ENCODE measurements at regions not wholly inside any gene's neighbourhood (a gene's known extent, or its start where the extent isn't known, plus 50 kb on each side); places are given as distances from the start of the nearest gene placed in this dataset.

- Histone ChIP-seq H3K9ac (ENCODE audit: low read depth in 1 of 2, low read length in 2 of 2) (no peak overlapping the region), H3K36me3 (ENCODE audit: control insufficient read depth in 4 of 4, insufficient read depth in 3 of 4, low read depth in 1 of 4, low read length in 3 of 4) (no peaks in the 10 kb centered on the region), H3K4me1 (ENCODE audit: control insufficient read depth in 4 of 4, insufficient read depth in 4 of 4, low read length in 3 of 4) (no peaks in the 10 kb centered on the region), H3K27ac (ENCODE audit: low read depth in 1 of 2, low read length in 2 of 2) (no peak overlapping the region), H3K4me3 (ENCODE audit: low read depth in 1 of 3, low read length in 3 of 3) (no peak overlapping the region), H3K27me3 (ENCODE audit: control insufficient read depth in 4 of 4, insufficient read depth in 4 of 4, low read length in 3 of 4) (peaks cover 0 to 3% (median 0%) of the 10 kb centered on the region in 4 donors), H3K9me3 (ENCODE audit: control insufficient read depth in 4 of 4, low read length in 3 of 4) (peaks cover 0 to 6% (median 2%) of the 10 kb centered on the region in 4 donors)
- 73% methylated on average over 8 of the region's 8 CpGs for WGBS
- TF ChIP-seq JUND (IDR thresholded peaks at IDR 0.05) (no peak), FOXA2 (IDR thresholded peaks at IDR 0.05) (no peak), SP1 (IDR thresholded peaks at IDR 0.05) (no peak), ZBTB33 (IDR thresholded peaks at IDR 0.05) (no peak), HNF4G (IDR thresholded peaks at IDR 0.05) (no peak), TAF1 (conservative IDR thresholded peaks at IDR 0.05) (no peak), ATF3 (IDR thresholded peaks at IDR 0.05) (no peak)
- no peak for DNase-seq (ENCODE audit: low spot score)
These were observed 64.5 kb upstream of the CADPS start for GRCh38 chr3:62939707-62940106.

GRCh38 chr3:62940771-62941563 is 65.8 kb upstream of the CADPS start:
- no peak for DNase-seq (ENCODE audit: low spot score)
- H3K27me3 ChIP-seq (ENCODE audit: control insufficient read depth in 4 of 4, insufficient read depth in 4 of 4, low read length in 3 of 4): no peaks in the 10 kb centered on the region
- WGBS: 52% methylated on average over 8 of the region's 8 CpGs
- no peak overlapping the region for H3K4me3 ChIP-seq (ENCODE audit: low read depth in 1 of 3, low read length in 3 of 3)
- no peak overlapping the region for H3K27ac ChIP-seq (ENCODE audit: low read depth in 1 of 2, low read length in 2 of 2)
- peaks cover 0 to 6% (median 2%) of the 10 kb centered on the region in 4 donors for H3K9me3 ChIP-seq (ENCODE audit: control insufficient read depth in 4 of 4, low read length in 3 of 4)
- no peak for TF ChIP-seq RAD21 (IDR thresholded peaks at IDR 0.05)
- TF ChIP-seq EGR1 (IDR thresholded peaks at IDR 0.05; ENCODE audit: low read depth in 2 of 2): no peak
- no peak for TF ChIP-seq SP1 (IDR thresholded peaks at IDR 0.05)
- TF ChIP-seq REST (IDR thresholded peaks at IDR 0.05): no peak
- no peak for TF ChIP-seq ZBTB33 (IDR thresholded peaks at IDR 0.05)
- no peak for TF ChIP-seq CTCF (IDR thresholded peaks at IDR 0.05; ENCODE audit: low read depth, low read length, missing input control)
- no peaks in the 10 kb centered on the region for H3K4me1 ChIP-seq (ENCODE audit: control insufficient read depth in 4 of 4, insufficient read depth in 4 of 4, low read length in 3 of 4)
- H3K36me3 ChIP-seq (ENCODE audit: control insufficient read depth in 4 of 4, insufficient read depth in 3 of 4, low read depth in 1 of 4, low read length in 3 of 4): no peaks in the 10 kb centered on the region
- no peak overlapping the region for H3K9ac ChIP-seq (ENCODE audit: low read depth in 1 of 2, low read length in 2 of 2)

Data from liver (tissue), 8 donors.